AG04449 (cell line): ENCODE measurements at regions not wholly inside any gene's neighbourhood (a gene's known extent, or its start where the extent isn't known, plus 50 kb on each side); places are given as distances from the start of the nearest gene placed in this dataset.
"Not testable (repeated sequence)": the region's sequence is repeated elsewhere in the genome, so short reads cannot be mapped to it uniquely, and the experiment has no call there.

Experiments used
- CTCF ChIA-PET: fragments of 350-600 bp; formaldehyde crosslinking; extraction: SDS; loops from one replicate; lab custom pipeline; 2021; ENCODE audit warnings: antibody characterized with exemption; lab: Yijun Ruan, JAX
- POLR2A ChIA-PET: fragments of 400-600, 350-600 bp; formaldehyde crosslinking; extraction: SDS; loops from one replicate; lab custom pipeline; 2020; ENCODE audit warnings: antibody characterized with exemption, inconsistent platforms; lab: Yijun Ruan, JAX
- DNase-seq: peaks from one replicate; pipeline ENCODE4 v3.0.0-alpha.2; 2010; ENCODE audit warnings: low read depth, low spot score
- H3K4me3 ChIP-seq: 2 replicates; pipeline ENCODE4 v1.5.1; 2011; ENCODE audit warnings: low read depth, mild to moderate bottlenecking, control low read depth, low read length
- TF ChIP-seq, protein P1 (sequence below): IDR thresholded peaks from one replicate; pipeline ENCODE4 v1.5.1; 2011; ENCODE audit warnings: mild to moderate bottlenecking, moderate library complexity, low read length, control low read depth, inconsistent platforms; ENCODE audit not compliant: insufficient read depth; ENCODE audit errors: missing control alignments

DNA sequence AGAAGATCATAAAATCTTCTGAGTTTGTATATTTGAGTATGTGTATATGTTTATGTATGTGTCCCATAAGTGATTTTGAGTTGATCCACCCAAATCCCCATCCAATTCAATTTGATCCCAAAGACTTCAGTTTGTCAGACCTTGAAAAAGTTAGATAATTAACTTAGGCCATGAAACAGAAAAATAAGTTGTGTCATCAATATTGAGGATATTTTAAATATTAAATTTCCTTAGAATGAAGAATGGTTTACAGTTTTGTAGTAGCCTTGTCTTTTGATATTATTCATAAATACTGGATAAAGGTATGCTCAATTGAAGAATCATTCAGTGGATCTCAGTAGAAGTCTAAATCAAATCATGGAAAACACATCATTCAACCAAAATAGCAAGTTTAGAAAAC is 864.4 kb upstream of the INTU start:
- H3K4me3 ChIP-seq, result no peak overlapping the region
- POLR2A ChIA-PET, result no interaction called here
- TF ChIP-seq, protein P1, sequence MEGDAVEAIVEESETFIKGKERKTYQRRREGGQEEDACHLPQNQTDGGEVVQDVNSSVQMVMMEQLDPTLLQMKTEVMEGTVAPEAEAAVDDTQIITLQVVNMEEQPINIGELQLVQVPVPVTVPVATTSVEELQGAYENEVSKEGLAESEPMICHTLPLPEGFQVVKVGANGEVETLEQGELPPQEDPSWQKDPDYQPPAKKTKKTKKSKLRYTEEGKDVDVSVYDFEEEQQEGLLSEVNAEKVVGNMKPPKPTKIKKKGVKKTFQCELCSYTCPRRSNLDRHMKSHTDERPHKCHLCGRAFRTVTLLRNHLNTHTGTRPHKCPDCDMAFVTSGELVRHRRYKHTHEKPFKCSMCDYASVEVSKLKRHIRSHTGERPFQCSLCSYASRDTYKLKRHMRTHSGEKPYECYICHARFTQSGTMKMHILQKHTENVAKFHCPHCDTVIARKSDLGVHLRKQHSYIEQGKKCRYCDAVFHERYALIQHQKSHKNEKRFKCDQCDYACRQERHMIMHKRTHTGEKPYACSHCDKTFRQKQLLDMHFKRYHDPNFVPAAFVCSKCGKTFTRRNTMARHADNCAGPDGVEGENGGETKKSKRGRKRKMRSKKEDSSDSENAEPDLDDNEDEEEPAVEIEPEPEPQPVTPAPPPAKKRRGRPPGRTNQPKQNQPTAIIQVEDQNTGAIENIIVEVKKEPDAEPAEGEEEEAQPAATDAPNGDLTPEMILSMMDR, result no peak
- CTCF ChIA-PET, result interaction anchor here (1.0 kb wide), 1 partner anchor 11 kb away, joined by 3 read pairs; no protein-coding TSS in a partner anchor
- DNase-seq, result no peak

DNA sequence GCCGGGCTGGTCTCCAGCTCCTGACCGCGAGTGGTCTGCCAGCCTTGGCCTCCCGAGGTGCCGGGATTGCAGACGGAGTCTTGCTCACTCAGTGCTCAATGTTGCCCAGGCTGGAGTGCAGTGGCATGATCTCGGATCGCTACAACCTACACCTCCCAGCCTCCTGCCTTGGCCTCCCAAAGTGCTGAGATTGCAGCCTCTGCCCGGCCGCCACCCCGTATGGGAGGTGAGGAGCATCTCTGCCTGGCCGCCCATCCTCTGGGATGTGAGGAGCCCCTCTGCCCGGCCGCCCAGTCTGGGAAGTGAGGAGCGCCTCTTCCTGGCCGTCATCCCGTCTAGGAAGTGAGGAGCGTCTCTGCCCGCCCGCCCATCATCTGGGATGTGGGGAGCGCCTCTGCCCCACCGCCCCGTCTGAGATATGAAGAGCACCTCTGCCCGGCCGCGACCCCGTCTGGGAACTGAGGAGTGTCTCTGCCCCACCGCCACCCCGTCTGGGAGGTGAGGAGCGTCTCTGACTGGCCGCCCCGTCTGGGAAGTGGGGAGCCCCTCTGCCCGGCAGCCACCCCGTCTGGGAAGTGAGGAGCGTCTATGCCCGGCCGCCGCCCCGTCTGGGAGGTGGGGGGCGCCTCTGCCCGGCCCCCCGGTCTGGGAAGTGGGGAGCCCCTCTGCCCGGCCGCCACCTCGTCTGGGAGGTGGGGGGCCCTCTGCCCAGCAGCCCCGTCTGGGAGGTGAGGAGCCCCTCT is 861.8 kb upstream of the INTU start:
- H3K4me3 ChIP-seq, CTCF ChIA-PET, POLR2A ChIA-PET, DNase-seq: not testable (repeated sequence)

DNA sequence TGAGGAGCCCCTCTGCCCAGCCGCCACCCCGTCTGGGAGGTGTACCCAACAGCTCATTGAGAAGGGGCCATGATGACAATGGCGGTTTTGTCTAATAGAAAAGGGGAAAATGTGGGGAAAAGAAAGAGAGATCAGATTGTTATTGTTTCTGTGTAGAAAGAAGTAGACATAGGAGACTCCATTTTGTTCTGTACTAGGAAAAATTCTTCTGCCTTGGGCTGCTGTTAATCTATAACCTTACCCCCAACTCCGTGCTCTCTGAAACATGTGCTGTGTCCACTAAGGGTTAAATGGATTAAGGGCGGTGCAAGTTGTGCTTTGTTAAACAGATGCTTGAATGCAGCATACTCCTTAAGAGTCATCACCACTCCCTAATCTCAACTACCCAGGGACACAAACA is 861.1 kb upstream of the INTU start:
- DNase-seq, POLR2A ChIA-PET, CTCF ChIA-PET, H3K4me3 ChIP-seq: not testable (repeated sequence)

DNA sequence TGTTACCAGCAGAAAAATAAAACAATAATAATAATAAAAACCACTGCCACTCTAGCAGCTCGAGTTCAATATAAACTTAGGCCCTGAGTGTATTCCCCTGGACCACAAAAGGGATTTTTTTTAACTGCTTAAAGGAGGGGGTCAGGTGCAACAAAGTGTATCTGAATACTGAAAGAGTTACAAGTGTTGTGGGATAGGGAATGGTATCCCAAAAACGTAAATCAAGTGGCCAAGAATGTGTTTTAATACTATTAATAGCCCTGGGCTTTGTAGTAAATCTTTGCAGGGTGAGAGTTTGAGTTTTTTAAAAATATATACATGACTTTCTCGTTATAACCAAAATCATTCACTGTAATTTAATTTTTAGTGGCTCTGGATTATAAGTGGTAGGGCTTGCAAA is 860.1 kb upstream of the INTU start:
- DNase-seq, result no peak
- ChIA-PET CTCF (no interaction called here), POLR2A (no interaction called here)
- H3K4me3 ChIP-seq, result no peak overlapping the region
- TF ChIP-seq, protein P1, result no peak

DNA sequence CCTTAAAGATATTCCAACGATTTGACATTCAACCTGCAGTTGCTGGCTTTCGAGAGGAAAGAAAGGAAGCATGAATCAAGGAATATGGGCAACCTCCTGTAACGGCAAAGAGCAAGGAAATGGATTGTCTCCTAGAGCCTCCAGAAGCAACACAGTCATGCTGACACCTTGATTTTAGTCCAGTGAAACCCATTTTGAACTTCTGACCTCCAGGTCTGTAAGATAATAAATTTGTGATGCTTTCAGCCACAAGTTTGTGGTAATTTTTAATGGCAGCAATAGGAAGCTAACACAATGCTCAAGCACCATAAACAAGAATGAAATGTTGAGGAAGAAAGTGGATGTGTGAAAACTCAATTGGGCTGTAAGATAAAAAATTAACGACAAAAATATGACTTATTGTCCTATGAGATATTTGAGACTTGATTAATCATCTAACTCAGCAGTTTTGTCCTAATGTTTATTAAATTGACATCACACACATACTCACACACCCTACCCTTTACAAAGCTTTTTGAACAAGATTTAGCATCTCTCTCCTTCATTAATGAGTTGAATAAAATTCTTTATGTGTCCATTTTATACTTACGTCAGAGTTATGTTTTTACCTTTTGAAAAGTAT is 857.2 kb upstream of the INTU start:
- TF ChIP-seq, protein P1, result no peak
- CTCF ChIA-PET, result no interaction called here
- no peak overlapping the region for H3K4me3 ChIP-seq
- no peak for DNase-seq
- POLR2A ChIA-PET, result no interaction called here

DNA sequence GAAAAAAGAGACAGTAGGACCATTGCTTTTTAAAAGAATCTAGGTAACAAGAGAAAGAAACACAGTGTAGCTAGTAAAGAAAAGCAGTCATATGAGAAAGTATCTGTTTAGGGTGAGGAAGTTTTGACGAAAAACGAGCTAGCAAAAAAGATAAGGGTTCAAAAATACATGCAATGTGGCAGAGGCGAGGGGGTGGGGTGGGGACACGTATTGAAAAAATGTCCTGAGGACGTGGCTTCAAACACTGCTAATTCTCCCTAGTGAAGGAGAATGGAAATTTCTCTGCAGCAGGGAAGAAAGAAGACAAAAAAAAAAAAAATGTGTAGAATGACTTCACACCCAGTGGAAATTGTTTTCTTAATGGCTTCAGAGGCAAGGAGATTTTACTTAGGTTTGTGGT is 856.4 kb upstream of the INTU start:
- DNase-seq, result no peak
- TF ChIP-seq, protein P1, result no peak
- ChIA-PET POLR2A (no interaction called here), CTCF (no interaction called here)
- no peak overlapping the region for H3K4me3 ChIP-seq

DNA sequence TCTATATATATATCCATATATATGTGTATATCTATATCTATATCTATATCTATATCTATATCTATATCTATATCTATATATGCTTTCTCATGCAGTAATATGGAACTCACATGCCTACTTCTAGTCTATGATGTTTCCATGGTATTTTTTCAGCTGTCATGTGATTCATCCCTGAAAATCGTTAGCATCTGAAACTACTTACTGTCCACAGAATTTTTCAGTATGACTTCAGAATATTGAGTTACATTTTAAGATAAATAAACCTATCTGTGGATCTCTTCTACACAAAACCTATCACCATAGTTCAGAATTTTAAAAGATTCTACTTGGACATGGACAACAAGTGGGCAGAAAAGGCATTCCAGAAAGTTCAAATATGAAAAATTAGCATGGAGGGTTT is 855.1 kb upstream of the INTU start:
- TF ChIP-seq, protein P1, result no peak
- ChIA-PET CTCF (no interaction called here), POLR2A (no interaction called here)
- DNase-seq, result no peak
- no peak overlapping the region for H3K4me3 ChIP-seq
